Omental fat pad (tissue), 3 donors: ENCODE measurements at regions not wholly inside any gene's neighbourhood (a gene's known extent, or its start where the extent isn't known, plus 50 kb on each side); places are given as distances from the start of the nearest gene placed in this dataset.

Experiments used
- ATAC-seq: fragments of 150-250 bp; one replicate; pipeline ENCODE4 v1.9.1; 2016; ENCODE audit warnings: mild to moderate bottlenecking, moderate library complexity; ENCODE audit not compliant: low FRiP score
- DNase-seq: peaks from one replicate; pipeline ENCODE4 v3.0.0-alpha.2; 2019; ENCODE audit warnings: low spot score
- TF ChIP-seq, protein P1 (sequence below), 3 donors: fragments of 450-650 bp; IDR thresholded peaks; one replicate each; pipeline ENCODE4 v1.5.1; 2016 to 2017; ENCODE audit warnings: antibody characterized with exemption in 3 of 3, mild to moderate bottlenecking in 3 of 3, moderate library complexity in 2 of 3

DNA sequence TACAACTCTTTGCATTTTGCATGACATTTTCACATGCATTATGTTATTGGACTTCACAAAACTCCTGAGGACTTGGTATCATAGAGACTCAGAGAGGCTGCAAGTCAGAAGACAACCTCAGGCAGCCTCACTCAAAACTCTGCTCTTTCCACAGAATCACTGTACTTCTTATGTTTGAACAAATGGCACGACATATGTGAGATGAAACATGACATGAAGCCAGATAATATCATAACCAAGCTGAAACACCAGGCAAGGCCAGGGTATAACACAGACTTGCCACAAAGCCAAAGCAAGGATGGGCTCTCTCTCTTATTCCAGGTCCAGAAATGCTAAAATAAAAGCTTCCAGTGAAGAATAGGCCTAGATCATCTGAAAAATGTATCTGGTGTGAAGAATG, 425.8 kb upstream of the CDH5 start:
- TF ChIP-seq, protein P1, sequence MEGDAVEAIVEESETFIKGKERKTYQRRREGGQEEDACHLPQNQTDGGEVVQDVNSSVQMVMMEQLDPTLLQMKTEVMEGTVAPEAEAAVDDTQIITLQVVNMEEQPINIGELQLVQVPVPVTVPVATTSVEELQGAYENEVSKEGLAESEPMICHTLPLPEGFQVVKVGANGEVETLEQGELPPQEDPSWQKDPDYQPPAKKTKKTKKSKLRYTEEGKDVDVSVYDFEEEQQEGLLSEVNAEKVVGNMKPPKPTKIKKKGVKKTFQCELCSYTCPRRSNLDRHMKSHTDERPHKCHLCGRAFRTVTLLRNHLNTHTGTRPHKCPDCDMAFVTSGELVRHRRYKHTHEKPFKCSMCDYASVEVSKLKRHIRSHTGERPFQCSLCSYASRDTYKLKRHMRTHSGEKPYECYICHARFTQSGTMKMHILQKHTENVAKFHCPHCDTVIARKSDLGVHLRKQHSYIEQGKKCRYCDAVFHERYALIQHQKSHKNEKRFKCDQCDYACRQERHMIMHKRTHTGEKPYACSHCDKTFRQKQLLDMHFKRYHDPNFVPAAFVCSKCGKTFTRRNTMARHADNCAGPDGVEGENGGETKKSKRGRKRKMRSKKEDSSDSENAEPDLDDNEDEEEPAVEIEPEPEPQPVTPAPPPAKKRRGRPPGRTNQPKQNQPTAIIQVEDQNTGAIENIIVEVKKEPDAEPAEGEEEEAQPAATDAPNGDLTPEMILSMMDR (IDR thresholded peaks at IDR 0.05), result no peak
- DNase-seq, result no peak
- no peak for ATAC-seq

GRCh38 chr16:65938083-65938482, 428.4 kb upstream of the CDH5 start:
- DNase-seq (no peak), ATAC-seq (no peak)
- TF ChIP-seq, protein P1 (IDR thresholded peaks at IDR 0.05), result no peak

GRCh38 chr16:65937455-65937854, 429.0 kb upstream of the CDH5 start:
- TF ChIP-seq, protein P1 (IDR thresholded peaks at IDR 0.05), result no peak
- no peak for DNase-seq
- ATAC-seq, result no peak

GRCh38 chr16:65936096-65936495, 430.4 kb upstream of the CDH5 start:
- TF ChIP-seq, protein P1 (IDR thresholded peaks at IDR 0.05), result no peak
- DNase-seq (no peak), ATAC-seq (no peak)

DNA sequence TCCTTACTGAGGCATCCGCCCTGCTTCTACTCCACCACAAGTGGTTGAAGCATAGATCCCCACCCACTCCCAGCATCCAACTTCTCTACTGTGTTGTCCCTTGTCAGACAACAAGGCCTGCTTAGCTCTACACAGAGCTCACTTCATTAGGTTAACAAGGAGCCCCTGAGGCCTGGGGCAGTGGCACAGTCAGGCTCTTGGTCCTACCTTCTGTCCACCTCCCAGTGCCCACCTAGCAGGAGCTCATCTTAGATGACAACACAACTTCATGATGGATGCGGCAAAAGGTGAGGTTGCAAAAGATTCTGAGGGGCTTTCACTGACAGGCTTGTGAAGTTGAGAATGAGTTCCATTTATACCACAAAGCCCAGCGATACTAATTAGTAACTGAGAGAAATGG, 432.0 kb upstream of the CDH5 start:
- TF ChIP-seq, protein P1 (IDR thresholded peaks at IDR 0.05), result no peak
- DNase-seq (no peak), ATAC-seq (no peak)

- ATAC-seq (no peak), DNase-seq (no peak)
- TF ChIP-seq, protein P1 (IDR thresholded peaks at IDR 0.05), result no peak
These were observed 432.8 kb upstream of the CDH5 start for GRCh38 chr16:65933703-65934102.

GRCh38 chr16:65932350-65933072, 434.0 kb upstream of the CDH5 start:
- TF ChIP-seq, protein P1 (IDR thresholded peaks at IDR 0.05), result no peak
- ATAC-seq, result no peak
- no peak for DNase-seq
